ENCODE measurements at regions not wholly inside any gene's neighbourhood (a gene's known extent, or its start where the extent isn't known, plus 50 kb on each side); places are given as distances from the start of the nearest gene placed in this dataset.
"Not testable (repeated sequence)": the region's sequence is repeated elsewhere in the genome, so short reads cannot be mapped to it uniquely, and the experiment has no call there.

DNA sequence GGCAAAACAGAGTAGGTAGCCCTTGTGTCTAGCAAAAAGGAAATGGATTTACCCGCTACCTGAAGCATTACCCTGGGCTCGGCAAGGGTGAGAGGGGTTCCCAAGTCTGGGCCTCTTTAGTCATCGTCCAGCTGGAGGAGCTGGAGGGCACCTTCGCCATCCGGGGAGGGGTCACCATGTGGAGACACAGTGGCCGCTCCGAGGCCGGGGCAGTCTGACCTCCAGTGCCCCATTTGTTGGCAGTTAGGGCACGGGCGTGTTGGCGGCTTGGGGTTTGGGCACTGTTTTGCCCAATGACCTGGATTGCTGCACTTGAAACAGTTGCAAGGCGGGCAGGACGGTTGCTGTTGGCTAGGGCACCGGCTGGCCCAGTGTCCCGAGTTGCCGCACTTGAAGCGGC lies 581.8 kb downstream of the SUCLG1 start:
- H3K36me3 Mint-ChIP-seq (ENCODE audit: insufficient read depth in 2 of 2); DNase-seq; H3K4me3 Mint-ChIP-seq; H3K27me3 Mint-ChIP-seq (ENCODE audit: low read depth); ATAC-seq (replicated peaks in 1 of 2); H3K4me1 Mint-ChIP-seq (ENCODE audit: low read depth); H3K27ac Mint-ChIP-seq: not testable (repeated sequence)
- peaks cover 5 to 12% of the 10 kb centered on the region in 2 donors for H3K9me3 Mint-ChIP-seq

DNA sequence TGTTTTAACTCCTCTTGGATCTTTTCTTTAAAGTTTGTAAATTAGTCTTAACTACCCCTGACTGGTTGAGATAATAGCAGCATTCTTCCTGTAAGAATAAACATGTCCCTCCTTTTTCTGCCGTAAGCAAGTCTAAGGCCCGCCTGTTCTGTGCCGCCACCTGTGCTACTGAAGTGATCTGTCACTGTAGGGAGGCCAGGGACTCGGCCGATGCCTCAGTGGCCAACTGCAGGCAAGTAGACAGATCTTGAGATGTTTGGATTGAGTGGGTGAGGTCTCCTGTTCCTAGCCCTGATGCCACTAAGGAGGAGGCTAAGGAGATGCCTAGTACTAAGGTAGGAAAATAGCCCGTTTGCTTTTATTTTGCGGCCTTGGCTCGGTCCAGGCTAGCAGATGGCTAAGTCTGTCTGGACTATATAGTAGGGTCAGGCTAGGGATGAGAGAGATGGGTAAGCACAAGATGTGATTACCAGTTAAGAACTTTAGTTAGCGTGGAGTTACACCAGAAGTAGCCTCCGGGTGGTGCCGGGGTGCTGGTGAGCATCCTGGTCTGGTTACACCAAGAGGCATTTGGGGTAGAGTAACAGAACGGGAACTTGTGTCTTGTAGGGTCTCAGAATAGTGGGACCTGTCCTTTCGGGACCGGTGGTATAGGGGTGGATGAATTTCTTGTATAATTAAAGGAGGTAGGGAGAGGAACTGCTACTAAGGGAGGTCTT lies 584.2 kb downstream of the SUCLG1 start:
- Mint-ChIP-seq H3K4me3 (no peak overlapping the region), H3K36me3 (ENCODE audit: insufficient read depth in 2 of 2) (peaks cover 4 to 7% of the 10 kb centered on the region in 2 donors), H3K27me3 (ENCODE audit: low read depth) (no peaks in the 10 kb centered on the region), H3K27ac (no peak overlapping the region), H3K9me3 (peaks cover 5 to 12% of the 10 kb centered on the region in 2 donors), H3K4me1 (ENCODE audit: low read depth) (no peaks in the 10 kb centered on the region)
- ATAC-seq (replicated peaks in 1 of 2), result no peak
- no peak for DNase-seq

GRCh38 chr2:83874066-83874465 lies 585.0 kb downstream of the SUCLG1 start:
- H3K27me3 Mint-ChIP-seq (ENCODE audit: low read depth), result no peaks in the 10 kb centered on the region
- H3K9me3 Mint-ChIP-seq, result peaks cover 5 to 12% of the 10 kb centered on the region in 2 donors
- H3K36me3 Mint-ChIP-seq (ENCODE audit: insufficient read depth in 2 of 2), result peaks cover 4 to 7% of the 10 kb centered on the region in 2 donors
- no peaks in the 10 kb centered on the region for H3K4me1 Mint-ChIP-seq (ENCODE audit: low read depth)
- DNase-seq, result no peak
- H3K4me3 Mint-ChIP-seq, result no peak overlapping the region
- no peak for ATAC-seq (replicated peaks in 1 of 2)
- no peak overlapping the region for H3K27ac Mint-ChIP-seq

DNA sequence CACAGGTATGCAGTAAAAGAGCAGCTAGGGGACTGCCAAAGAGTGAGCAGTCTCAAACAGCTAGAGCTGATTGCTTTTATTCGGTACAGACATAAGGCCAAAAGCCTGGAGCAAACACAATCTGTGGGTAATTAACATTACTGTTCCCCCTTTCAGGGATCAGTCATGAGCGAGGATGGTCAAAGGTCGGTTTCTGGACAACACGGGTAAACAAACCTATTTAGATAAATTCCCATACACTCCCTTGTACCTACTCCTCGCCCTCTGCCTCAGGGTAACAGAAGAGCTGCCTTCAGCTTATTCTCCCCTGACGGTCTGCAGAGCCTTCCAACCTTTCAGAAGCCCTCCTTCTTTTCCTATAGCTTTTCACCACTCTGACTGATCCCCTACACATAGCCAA lies 586.0 kb downstream of the SUCLG1 start:
- H3K27ac Mint-ChIP-seq, result no peak overlapping the region
- H3K4me3 Mint-ChIP-seq, result no peak overlapping the region
- no peak for ATAC-seq (replicated peaks in 1 of 2)
- no peaks in the 10 kb centered on the region for H3K27me3 Mint-ChIP-seq (ENCODE audit: low read depth)
- peaks cover 5 to 12% of the 10 kb centered on the region in 2 donors for H3K9me3 Mint-ChIP-seq
- H3K36me3 Mint-ChIP-seq (ENCODE audit: insufficient read depth in 2 of 2), result peaks cover 4 to 7% of the 10 kb centered on the region in 2 donors
- no peaks in the 10 kb centered on the region for H3K4me1 Mint-ChIP-seq (ENCODE audit: low read depth)
- no peak for DNase-seq

DNA sequence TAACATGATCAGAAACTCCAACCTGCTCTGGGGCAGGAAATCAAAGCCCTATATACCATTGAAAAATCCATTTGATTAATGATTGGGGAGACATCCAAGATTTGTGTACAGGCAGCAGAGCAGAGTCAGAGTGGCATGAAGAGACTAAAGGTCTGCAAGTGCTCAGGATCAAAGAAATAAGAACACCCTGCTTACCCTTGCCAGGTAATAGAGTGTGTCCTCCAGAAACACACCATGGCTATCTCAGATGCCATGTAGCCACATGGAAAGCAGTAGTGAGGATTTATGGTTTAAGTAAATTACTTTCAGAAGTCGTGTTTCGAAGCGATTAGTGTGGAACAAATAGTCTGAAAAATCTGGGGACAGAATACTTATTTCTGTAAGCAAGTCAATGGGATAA lies 592.9 kb downstream of the SUCLG1 start:
- H3K27me3 Mint-ChIP-seq (ENCODE audit: low read depth), result no peaks in the 10 kb centered on the region
- H3K4me1 Mint-ChIP-seq (ENCODE audit: low read depth), result no peaks in the 10 kb centered on the region
- no peaks in the 10 kb centered on the region for H3K36me3 Mint-ChIP-seq (ENCODE audit: insufficient read depth in 2 of 2)
- no peak overlapping the region for H3K4me3 Mint-ChIP-seq
- no peak for ATAC-seq (replicated peaks in 1 of 2)
- DNase-seq, result no peak
- no peaks in the 10 kb centered on the region for H3K9me3 Mint-ChIP-seq
- no peak overlapping the region for H3K27ac Mint-ChIP-seq

DNA sequence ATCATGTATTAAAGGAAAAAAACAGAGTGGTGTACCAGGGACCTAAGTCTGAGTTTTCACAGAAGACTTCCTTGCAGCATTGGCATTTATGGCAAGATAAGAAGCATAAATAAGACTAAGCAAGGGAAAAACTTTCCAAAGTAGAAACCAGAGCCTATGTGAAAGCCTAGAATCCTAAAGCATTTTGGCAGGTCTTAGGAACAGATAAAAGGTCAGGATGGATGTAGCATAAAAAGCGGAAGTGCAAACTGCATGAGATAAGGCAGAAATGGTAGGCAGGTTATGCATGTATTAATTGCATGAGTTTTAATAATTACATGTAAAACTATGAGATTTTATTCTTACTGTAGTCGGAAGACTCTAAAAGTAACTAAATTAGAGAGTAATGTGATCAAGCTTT lies 596.5 kb downstream of the SUCLG1 start:
- H3K27me3 Mint-ChIP-seq (ENCODE audit: low read depth), result no peaks in the 10 kb centered on the region
- no peaks in the 10 kb centered on the region for H3K9me3 Mint-ChIP-seq
- H3K4me3 Mint-ChIP-seq, result no peak overlapping the region
- H3K4me1 Mint-ChIP-seq (ENCODE audit: low read depth), result no peaks in the 10 kb centered on the region
- ATAC-seq (replicated peaks in 1 of 2), result no peak
- no peaks in the 10 kb centered on the region for H3K36me3 Mint-ChIP-seq (ENCODE audit: insufficient read depth in 2 of 2)
- no peak for DNase-seq
- H3K27ac Mint-ChIP-seq, result no peak overlapping the region

- ATAC-seq (replicated peaks in 1 of 2) (peak in 1 of 2 donors; percentile 60), DNase-seq (no peak)
- no peak overlapping the region for H3K4me3 Mint-ChIP-seq
- H3K27me3 Mint-ChIP-seq (ENCODE audit: low read depth), result no peaks in the 10 kb centered on the region
- no peaks in the 10 kb centered on the region for H3K9me3 Mint-ChIP-seq
- H3K36me3 Mint-ChIP-seq (ENCODE audit: insufficient read depth in 2 of 2), result no peaks in the 10 kb centered on the region
- H3K27ac Mint-ChIP-seq, result no peak overlapping the region
- no peaks in the 10 kb centered on the region for H3K4me1 Mint-ChIP-seq (ENCODE audit: low read depth)
Measured at GRCh38 chr2:83860320-83860719, 598.8 kb downstream of the SUCLG1 start.

- ATAC-seq (replicated peaks in 1 of 2), result no peak
- no peaks in the 10 kb centered on the region for H3K9me3 Mint-ChIP-seq
- DNase-seq, result no peak
- no peak overlapping the region for H3K4me3 Mint-ChIP-seq
- no peaks in the 10 kb centered on the region for H3K36me3 Mint-ChIP-seq (ENCODE audit: insufficient read depth in 2 of 2)
- no peaks in the 10 kb centered on the region for H3K27me3 Mint-ChIP-seq (ENCODE audit: low read depth)
- H3K27ac Mint-ChIP-seq, result no peak overlapping the region
- H3K4me1 Mint-ChIP-seq (ENCODE audit: low read depth), result no peaks in the 10 kb centered on the region
Measured at GRCh38 chr2:83859553-83859952, 599.5 kb downstream of the SUCLG1 start.

GRCh38 chr2:83851066-83851465 lies 608.0 kb downstream of the SUCLG1 start:
- Mint-ChIP-seq H3K36me3 (ENCODE audit: insufficient read depth in 2 of 2) (no peaks in the 10 kb centered on the region), H3K27me3 (ENCODE audit: low read depth) (no peaks in the 10 kb centered on the region), H3K9me3 (peaks cover 0 to 4% of the 10 kb centered on the region in 2 donors), H3K4me3 (no peak overlapping the region), H3K4me1 (ENCODE audit: low read depth) (no peaks in the 10 kb centered on the region), H3K27ac (no peak overlapping the region)
- DNase-seq (no peak), ATAC-seq (replicated peaks in 1 of 2) (no peak)

- Mint-ChIP-seq H3K4me1 (ENCODE audit: low read depth) (no peaks in the 10 kb centered on the region), H3K27ac (no peak overlapping the region), H3K4me3 (no peak overlapping the region), H3K27me3 (ENCODE audit: low read depth) (no peaks in the 10 kb centered on the region), H3K9me3 (peaks cover 0 to 4% of the 10 kb centered on the region in 2 donors), H3K36me3 (ENCODE audit: insufficient read depth in 2 of 2) (no peaks in the 10 kb centered on the region)
- ATAC-seq (replicated peaks in 1 of 2), result no peak
- no peak for DNase-seq
Measured at GRCh38 chr2:83850071-83850725, 608.9 kb downstream of the SUCLG1 start.

DNA sequence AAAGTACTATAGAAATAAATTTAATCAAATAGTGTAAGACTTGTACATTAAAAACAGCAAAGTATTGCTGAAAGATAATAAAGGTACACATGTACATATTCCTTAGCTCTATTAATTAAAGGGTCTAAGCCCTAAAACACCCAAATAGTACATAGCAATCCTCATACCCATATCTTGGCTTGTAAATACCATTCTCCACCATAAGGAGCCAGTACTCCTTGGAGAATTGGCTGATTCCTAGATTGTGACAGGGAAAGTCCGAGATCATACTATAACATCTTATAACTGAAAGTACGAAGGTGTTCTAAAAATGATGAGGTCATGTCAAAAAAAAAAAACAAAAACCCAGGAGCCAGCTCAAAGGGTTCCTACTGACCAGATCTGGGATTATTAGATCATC lies 614.6 kb downstream of the SUCLG1 start:
- no peaks in the 10 kb centered on the region for H3K27me3 Mint-ChIP-seq (ENCODE audit: low read depth)
- no peak overlapping the region for H3K4me3 Mint-ChIP-seq
- no peaks in the 10 kb centered on the region for H3K4me1 Mint-ChIP-seq (ENCODE audit: low read depth)
- H3K27ac Mint-ChIP-seq, result no peak overlapping the region
- no peak for DNase-seq
- no peak for ATAC-seq (replicated peaks in 1 of 2)
- H3K36me3 Mint-ChIP-seq (ENCODE audit: insufficient read depth in 2 of 2), result no peaks in the 10 kb centered on the region
- no peaks in the 10 kb centered on the region for H3K9me3 Mint-ChIP-seq

DNA sequence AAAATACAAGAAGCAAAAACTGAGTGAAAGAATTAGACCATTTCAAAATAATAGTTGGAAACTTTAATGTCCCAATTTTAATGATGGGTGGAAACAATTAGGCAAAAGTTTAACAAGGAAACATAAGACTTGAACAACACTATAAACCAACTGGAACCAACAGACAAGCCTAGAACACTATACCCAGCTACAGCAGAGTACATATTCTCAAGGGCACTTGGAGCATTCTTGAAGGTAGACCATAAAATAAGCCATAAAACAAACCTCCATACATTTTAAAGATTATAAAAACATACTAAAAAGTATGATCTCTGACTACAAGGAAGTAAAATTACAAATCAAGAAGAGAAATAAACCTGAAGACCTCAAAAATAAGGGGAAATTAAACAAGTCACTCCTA lies 616.7 kb downstream of the SUCLG1 start:
- Mint-ChIP-seq H3K36me3 (ENCODE audit: insufficient read depth in 2 of 2) (no peaks in the 10 kb centered on the region), H3K4me1 (ENCODE audit: low read depth) (no peaks in the 10 kb centered on the region), H3K9me3 (no peaks in the 10 kb centered on the region), H3K27me3 (ENCODE audit: low read depth) (no peaks in the 10 kb centered on the region), H3K4me3 (no peak overlapping the region), H3K27ac (no peak overlapping the region)
- ATAC-seq (replicated peaks in 1 of 2) (no peak), DNase-seq (no peak)

GRCh38 chr2:83837823-83838222 lies 621.3 kb downstream of the SUCLG1 start:
- ATAC-seq (replicated peaks in 1 of 2), result no peak
- H3K27me3 Mint-ChIP-seq (ENCODE audit: low read depth), result no peaks in the 10 kb centered on the region
- no peaks in the 10 kb centered on the region for H3K4me1 Mint-ChIP-seq (ENCODE audit: low read depth)

DNA sequence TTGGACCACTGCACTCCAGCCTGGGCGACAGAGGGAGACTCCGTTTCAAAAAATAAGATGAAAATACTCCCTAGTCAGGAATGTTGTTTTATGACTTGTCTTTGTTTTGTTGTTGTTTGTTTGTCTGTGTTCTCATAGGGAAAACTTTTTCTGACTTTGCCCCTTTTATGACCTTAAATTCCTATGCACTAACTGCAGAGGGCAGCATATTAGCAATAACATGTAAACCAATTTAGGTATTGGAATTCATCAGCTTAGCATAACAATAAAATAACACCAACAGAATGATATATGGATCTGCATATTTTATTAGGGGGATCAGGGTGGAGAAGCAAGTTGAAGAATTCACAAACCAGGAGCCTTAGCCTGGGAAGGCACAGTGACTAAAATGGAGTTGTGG lies 631.5 kb downstream of the SUCLG1 start:
- Mint-ChIP-seq H3K36me3 (ENCODE audit: insufficient read depth in 2 of 2) (no peaks in the 10 kb centered on the region), H3K27me3 (ENCODE audit: low read depth) (no peaks in the 10 kb centered on the region), H3K4me3 (no peak overlapping the region), H3K9me3 (no peaks in the 10 kb centered on the region), H3K27ac (no peak overlapping the region), H3K4me1 (ENCODE audit: low read depth) (no peaks in the 10 kb centered on the region)
- ATAC-seq (replicated peaks in 1 of 2), result no peak
- no peak for DNase-seq

More at GRCh38 chr2:83837823-83838222, 621.3 kb downstream of the SUCLG1 start:
- DNase-seq, result no peak
- Mint-ChIP-seq H3K4me3 (no peak overlapping the region), H3K27ac (no peak overlapping the region), H3K9me3 (peaks cover 0 to 3% of the 10 kb centered on the region in 2 donors), H3K36me3 (ENCODE audit: insufficient read depth in 2 of 2) (no peaks in the 10 kb centered on the region)
